Heart left ventricle (tissue), 16 donors: ENCODE measurements at regions not wholly inside any gene's neighbourhood (a gene's known extent, or its start where the extent isn't known, plus 50 kb on each side); places are given as distances from the start of the nearest gene placed in this dataset.

ENCODE experiments used
- ATAC-seq, 4 donors: fragments of 200-7000 bp; cut with Tn5 transposase; one replicate each; pipeline ENCODE4 v1.9.1; 2020 to 2022; ENCODE audit warnings: moderate library complexity in 4 of 4, mild to moderate bottlenecking in 3 of 4, moderate number of reproducible peaks in 1 of 4
- DNase-seq, 5 donors: peaks; one replicate each; pipeline ENCODE4 v3.0.0-alpha.2; 2020
- H3K27ac ChIP-seq, 12 donors: fragments of 200-600 bp; sonication (generic) in 4 of 12; one replicate each; pipeline versions ENCODE4 v1.5.0 to v1.8.0; 2016 to 2022; ENCODE audit warnings: mild to moderate bottlenecking in 2 of 12
- H3K27me3 ChIP-seq, 9 donors: fragments of 200-600 bp; sonication (generic) in 2 of 9; one replicate each; pipeline versions ENCODE4 v1.5.1 to v1.8.0; 2016 to 2022; ENCODE audit warnings: mild to moderate bottlenecking in 3 of 9
- H3K36me3 ChIP-seq, 9 donors: fragments of 200-600 bp; sonication (generic) in 2 of 9; one replicate each; pipeline versions ENCODE4 v1.5.0 to v1.8.0; 2018 to 2022; ENCODE audit warnings: mild to moderate bottlenecking in 2 of 9
- H3K4me1 ChIP-seq, 12 donors: fragments of 200-600 bp; sonication (generic) in 4 of 12; one replicate each; pipeline versions ENCODE4 v1.5.0 to v1.8.0; 2016 to 2022; ENCODE audit warnings: mild to moderate bottlenecking in 3 of 12
- H3K4me3 ChIP-seq, 12 donors: fragments of 200-600 bp; sonication (generic) in 4 of 12; one replicate each; pipeline versions ENCODE4 v1.5.0 to v1.8.0; 2017 to 2022; ENCODE audit warnings: mild to moderate bottlenecking in 9 of 12, moderate library complexity in 4 of 12
- H3K9me3 ChIP-seq, 12 donors: fragments of 200-600 bp; sonication (generic) in 4 of 12; one replicate each; pipeline versions ENCODE4 v1.5.0 to v1.8.0; 2016 to 2022; ENCODE audit warnings: mild to moderate bottlenecking in 1 of 12
- POLR2A ChIP-seq, 2 donors: fragments of 450-650 bp; IDR thresholded peaks; one replicate each; pipeline ENCODE4 v1.6.1; 2017; ENCODE audit warnings: antibody characterized with exemption in 2 of 2, mild to moderate bottlenecking in 2 of 2, moderate library complexity in 2 of 2
- WGBS, 4 donors: extraction: QIAGEN DNeasy Blood & Tissue Kit in 2 of 4; methylation state at CpG; one replicate each; pipeline versions ENCODE4 v1.1.5 to v1.1.7; 2013 to 2018; 5-methylcytosine and 5-hydroxymethylcytosine counted together
- intact Hi-C, 10 donors: fragments of 100-400 bp; cut with DNase I; formaldehyde crosslinking; loops; one replicate each; pipeline versions ENCODE4 v1.11.1 to v1.14.2; 2022
- TF ChIP-seq, protein P1 (sequence below), 12 donors: fragments of 200-600 bp; sonication (generic) in 4 of 12; IDR thresholded peaks; one replicate each; pipeline versions ENCODE4 v1.5.0 to v1.8.0; 2018 to 2022; ENCODE audit warnings: antibody characterized with exemption in 12 of 12, mild to moderate bottlenecking in 5 of 12
- donor health status: ischemic (EF 13 %, LVEDD 7.1; RV severe dilation, severe dysfunction).
- donor health status: healthy with polysubstance abuse.
- donor health status: DM: no; HTN: yes; CAD: no.
- donor health status: DM: no; HTN: no; CAD: no.
- donor health status: ischemic (EF 25% LVEDD 6.9; RV normal size, moderate dysfunction).
- donor health status: ischemic (EF 25% LVEDD 5.7; RV mildly dilated, moderate dysfunction).
- donor health status: healthy.
- donor health status: DM: yes; HTN: yes; CAD: no.
- donor health status: ischemic (EF 35%, LVEDD 5.7; RV mildly dilated, moderate dysfunction).
- donor health status: nonischemic (EF 11% LVEDD 7.7; RV severe dilation, severe dysfunction).
- donor health status: DM: yes; HTN: yes; CAD: no.
- donor health status: PGD.
- donor health status: ischemic (EF 29% LVEDD 5.4; RV normal size, mild dysfunction).
- donor health status: nonischemic (EF 23%, LVEDD 6.1; RV moderate dilation, normal function).

DNA sequence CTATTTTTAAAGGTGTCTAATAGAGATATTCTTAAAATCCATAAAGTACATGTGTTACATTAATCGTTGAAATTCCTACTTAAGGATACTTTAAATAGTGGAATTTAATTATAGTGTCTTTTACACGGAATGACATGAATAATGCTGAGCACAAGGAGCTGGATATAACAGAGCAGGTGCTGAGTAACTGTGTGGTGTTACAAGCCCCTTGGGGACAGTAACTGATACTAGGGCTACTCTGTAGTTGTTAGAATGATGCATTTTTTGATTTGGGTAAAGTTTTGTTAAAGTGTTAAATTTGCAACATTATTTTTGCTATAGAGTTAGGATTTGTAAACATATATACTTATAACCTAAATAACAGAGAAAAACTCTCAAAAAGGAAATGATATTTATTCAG is 1496.1 kb downstream of the OTOL1 start:
- Histone ChIP-seq H3K4me3 (no peak overlapping the region), H3K36me3 (no peaks in the 10 kb centered on the region), H3K27me3 (no peaks in the 10 kb centered on the region), H3K9me3 (peaks cover 0 to 27% (median 10%) of the 10 kb centered on the region in 12 donors), H3K4me1 (no peaks in the 10 kb centered on the region), H3K27ac (no peak overlapping the region)
- ATAC-seq (no peak), DNase-seq (no peak)
- WGBS, 4 donors, result 64 to 87% (median 83%) methylated on average over 2 of the region's 2 CpGs
- TF ChIP-seq, protein P1, sequence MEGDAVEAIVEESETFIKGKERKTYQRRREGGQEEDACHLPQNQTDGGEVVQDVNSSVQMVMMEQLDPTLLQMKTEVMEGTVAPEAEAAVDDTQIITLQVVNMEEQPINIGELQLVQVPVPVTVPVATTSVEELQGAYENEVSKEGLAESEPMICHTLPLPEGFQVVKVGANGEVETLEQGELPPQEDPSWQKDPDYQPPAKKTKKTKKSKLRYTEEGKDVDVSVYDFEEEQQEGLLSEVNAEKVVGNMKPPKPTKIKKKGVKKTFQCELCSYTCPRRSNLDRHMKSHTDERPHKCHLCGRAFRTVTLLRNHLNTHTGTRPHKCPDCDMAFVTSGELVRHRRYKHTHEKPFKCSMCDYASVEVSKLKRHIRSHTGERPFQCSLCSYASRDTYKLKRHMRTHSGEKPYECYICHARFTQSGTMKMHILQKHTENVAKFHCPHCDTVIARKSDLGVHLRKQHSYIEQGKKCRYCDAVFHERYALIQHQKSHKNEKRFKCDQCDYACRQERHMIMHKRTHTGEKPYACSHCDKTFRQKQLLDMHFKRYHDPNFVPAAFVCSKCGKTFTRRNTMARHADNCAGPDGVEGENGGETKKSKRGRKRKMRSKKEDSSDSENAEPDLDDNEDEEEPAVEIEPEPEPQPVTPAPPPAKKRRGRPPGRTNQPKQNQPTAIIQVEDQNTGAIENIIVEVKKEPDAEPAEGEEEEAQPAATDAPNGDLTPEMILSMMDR (IDR thresholded peaks at IDR 0.05), result no peak
- TF ChIP-seq POLR2A (IDR thresholded peaks at IDR 0.05), result no peak
- intact Hi-C loops, result no loop called here

GRCh38 chr3:162994165-162994564 is 1497.6 kb downstream of the OTOL1 start:
- TF ChIP-seq POLR2A (IDR thresholded peaks at IDR 0.05), result no peak
- TF ChIP-seq, protein P1 (IDR thresholded peaks at IDR 0.05), result no peak
- Histone ChIP-seq H3K27me3 (no peaks in the 10 kb centered on the region), H3K4me3 (no peak overlapping the region), H3K36me3 (no peaks in the 10 kb centered on the region), H3K9me3 (peaks cover 0 to 27% (median 10%) of the 10 kb centered on the region in 12 donors), H3K27ac (no peak overlapping the region), H3K4me1 (no peaks in the 10 kb centered on the region)
- DNase-seq, result no peak
- intact Hi-C loops, result no loop called here
- ATAC-seq, result no peak
- WGBS, 4 donors, result 0 to 55% (median 0%) methylated on average over 1 of the region's 1 CpG

GRCh38 chr3:162996368-162996767 is 1499.8 kb downstream of the OTOL1 start:
- TF ChIP-seq, protein P1 (IDR thresholded peaks at IDR 0.05), result no peak
- Histone ChIP-seq H3K27me3 (no peaks in the 10 kb centered on the region), H3K4me3 (no peak overlapping the region), H3K27ac (no peak overlapping the region), H3K4me1 (no peaks in the 10 kb centered on the region), H3K36me3 (no peaks in the 10 kb centered on the region), H3K9me3 (peaks cover 0 to 27% (median 10%) of the 10 kb centered on the region in 12 donors)
- ATAC-seq, result no peak
- no peak for DNase-seq
- intact Hi-C loops, result no loop called here

GRCh38 chr3:162998205-162998604 is 1501.6 kb downstream of the OTOL1 start:
- ATAC-seq (no peak), DNase-seq (no peak)
- H3K27me3 ChIP-seq, result no peaks in the 10 kb centered on the region
- no peak overlapping the region for H3K4me3 ChIP-seq
- H3K36me3 ChIP-seq, result no peaks in the 10 kb centered on the region
- no peaks in the 10 kb centered on the region for H3K4me1 ChIP-seq
- TF ChIP-seq, protein P1 (IDR thresholded peaks at IDR 0.05), result no peak
- no peak for TF ChIP-seq POLR2A (IDR thresholded peaks at IDR 0.05)
- no peak overlapping the region for H3K27ac ChIP-seq
- H3K9me3 ChIP-seq, result peaks cover 0 to 19% (median 10%) of the 10 kb centered on the region in 12 donors
- intact Hi-C loops, result no loop called here
